KBM-7 (cell line): ENCODE measurements at regions not wholly inside any gene's neighbourhood (a gene's known extent, or its start where the extent isn't known, plus 50 kb on each side); places are given as distances from the start of the nearest gene placed in this dataset.

Source experiments
- DNase-seq: peaks from one replicate; pipeline ENCODE4 v3.0.0-alpha.2; 2015
- in situ Hi-C: fragments of 300-500 bp; cut with MboI; formaldehyde crosslinking; loops from 2 replicates; pipeline ENCODE4 v1.14.3; 2020; ENCODE audit warnings: low sequenced_read_pairs, low pct_unique_long_range_greater_than_20kb, mixed read lengths

- in situ Hi-C loops = no loop called here
- DNase-seq = no peak
These were observed 142.8 kb upstream of the TMCC3 start for GRCh38 chr12:94793191-94793595.

GRCh38 chr12:94792693-94793092 is 142.3 kb upstream of the TMCC3 start:
- in situ Hi-C loops = no loop called here
- peak; percentile 84 for DNase-seq

GRCh38 chr12:94791933-94792332 is 141.6 kb upstream of the TMCC3 start:
- DNase-seq = no peak
- in situ Hi-C loops = no loop called here

GRCh38 chr12:94790825-94791224 is 140.5 kb upstream of the TMCC3 start:
- in situ Hi-C loops = no loop called here
- no peak for DNase-seq

- DNase-seq = no peak
- in situ Hi-C loops = no loop called here
These were observed 140.0 kb upstream of the TMCC3 start for GRCh38 chr12:94790370-94790769.

- in situ Hi-C loops = no loop called here
- no peak for DNase-seq
These were observed 139.3 kb upstream of the TMCC3 start for GRCh38 chr12:94789510-94790225.

GRCh38 chr12:94788298-94788697 is 137.9 kb upstream of the TMCC3 start:
- in situ Hi-C loops = no loop called here
- no peak for DNase-seq

GRCh38 chr12:94786906-94787305 is 136.5 kb upstream of the TMCC3 start:
- DNase-seq = no peak
- in situ Hi-C loops = no loop called here

- no peak for DNase-seq
- in situ Hi-C loops = no loop called here
These were observed 133.5 kb upstream of the TMCC3 start for GRCh38 chr12:94783862-94784261.

- in situ Hi-C loops = no loop called here
- no peak for DNase-seq
These were observed 133.0 kb upstream of the TMCC3 start for GRCh38 chr12:94783343-94783742.

GRCh38 chr12:94781835-94782234 is 131.5 kb upstream of the TMCC3 start:
- in situ Hi-C loops = no loop called here
- no peak for DNase-seq

- in situ Hi-C loops = no loop called here
- DNase-seq = no peak
These were observed 129.1 kb upstream of the TMCC3 start for GRCh38 chr12:94779485-94779884.

GRCh38 chr12:94777936-94778335 is 127.6 kb upstream of the TMCC3 start:
- DNase-seq = peak; percentile 49
- in situ Hi-C loops = no loop called here

GRCh38 chr12:94775710-94776109 is 125.4 kb upstream of the TMCC3 start:
- no peak for DNase-seq
- in situ Hi-C loops = no loop called here

- no peak for DNase-seq
- in situ Hi-C loops = no loop called here
These were observed 121.4 kb upstream of the TMCC3 start for GRCh38 chr12:94771741-94772140.

GRCh38 chr12:94771199-94771598 is 120.8 kb upstream of the TMCC3 start:
- DNase-seq = no peak
- in situ Hi-C loops = no loop called here

- in situ Hi-C loops = no loop called here
- DNase-seq = no peak
These were observed 120.4 kb upstream of the TMCC3 start for GRCh38 chr12:94770791-94771190.

GRCh38 chr12:94769776-94770759 is 119.7 kb upstream of the TMCC3 start:
- in situ Hi-C loops = no loop called here
- peak; percentile 62 for DNase-seq

- DNase-seq = peak; percentile 83
- in situ Hi-C loops = no loop called here
These were observed 118.7 kb upstream of the TMCC3 start for GRCh38 chr12:94769047-94769420.

GRCh38 chr12:94768398-94769046 is 118.2 kb upstream of the TMCC3 start:
- DNase-seq = peak; percentile 66
- in situ Hi-C loops = no loop called here
